ENCODE measurements at regions not wholly inside any gene's neighbourhood (a gene's known extent, or its start where the extent isn't known, plus 50 kb on each side); places are given as distances from the start of the nearest gene placed in this dataset.
"Not testable (repeated sequence)": the region's sequence is repeated elsewhere in the genome, so short reads cannot be mapped to it uniquely, and the experiment has no call there.

DNA sequence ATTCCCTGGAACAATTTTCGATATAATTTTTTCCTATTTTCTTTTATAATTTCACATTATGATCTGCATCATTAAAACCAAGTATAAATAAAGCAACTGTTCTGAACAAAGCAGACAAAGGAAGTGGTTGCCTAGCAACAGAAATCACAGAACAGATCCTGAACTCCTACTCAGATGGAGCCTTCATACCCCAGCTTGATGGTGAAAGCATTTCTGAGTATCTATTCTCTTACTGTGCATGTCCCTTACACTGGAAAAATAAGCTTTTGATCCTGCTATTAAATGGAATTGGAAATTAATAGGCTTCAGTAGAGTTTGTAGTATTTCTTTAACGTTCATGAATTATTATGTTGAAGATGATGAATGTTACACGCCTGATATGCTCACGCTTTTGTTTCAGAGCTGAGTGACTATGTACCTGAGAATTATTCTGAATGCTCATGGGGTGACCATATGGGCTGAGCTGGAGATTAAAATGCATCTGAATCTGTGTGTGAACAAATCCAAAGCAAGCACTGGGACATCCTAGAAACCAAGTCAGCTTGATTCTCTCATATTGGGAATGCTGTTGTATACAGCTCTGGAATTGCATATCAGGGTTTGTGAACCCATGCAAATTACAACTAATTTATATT lies 254.0 kb downstream of the KCNJ3 start:
- no peak overlapping the region for H3K4me3 Mint-ChIP-seq (ENCODE audit: unreplicated experiment)
- POLR2A ChIA-PET: no interaction called here
- no peaks in the 10 kb centered on the region for H3K36me3 Mint-ChIP-seq (ENCODE audit: insufficient read depth, unreplicated experiment)
- H3K27me3 Mint-ChIP-seq (ENCODE audit: insufficient read depth, unreplicated experiment): no peaks in the 10 kb centered on the region
- TF ChIP-seq, protein P1, sequence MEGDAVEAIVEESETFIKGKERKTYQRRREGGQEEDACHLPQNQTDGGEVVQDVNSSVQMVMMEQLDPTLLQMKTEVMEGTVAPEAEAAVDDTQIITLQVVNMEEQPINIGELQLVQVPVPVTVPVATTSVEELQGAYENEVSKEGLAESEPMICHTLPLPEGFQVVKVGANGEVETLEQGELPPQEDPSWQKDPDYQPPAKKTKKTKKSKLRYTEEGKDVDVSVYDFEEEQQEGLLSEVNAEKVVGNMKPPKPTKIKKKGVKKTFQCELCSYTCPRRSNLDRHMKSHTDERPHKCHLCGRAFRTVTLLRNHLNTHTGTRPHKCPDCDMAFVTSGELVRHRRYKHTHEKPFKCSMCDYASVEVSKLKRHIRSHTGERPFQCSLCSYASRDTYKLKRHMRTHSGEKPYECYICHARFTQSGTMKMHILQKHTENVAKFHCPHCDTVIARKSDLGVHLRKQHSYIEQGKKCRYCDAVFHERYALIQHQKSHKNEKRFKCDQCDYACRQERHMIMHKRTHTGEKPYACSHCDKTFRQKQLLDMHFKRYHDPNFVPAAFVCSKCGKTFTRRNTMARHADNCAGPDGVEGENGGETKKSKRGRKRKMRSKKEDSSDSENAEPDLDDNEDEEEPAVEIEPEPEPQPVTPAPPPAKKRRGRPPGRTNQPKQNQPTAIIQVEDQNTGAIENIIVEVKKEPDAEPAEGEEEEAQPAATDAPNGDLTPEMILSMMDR (IDR thresholded peaks at IDR 0.05; ENCODE audit: unreplicated experiment): no peak
- CTCF ChIA-PET: no interaction called here
- intact Hi-C loops (cut with micrococcal nuclease): no loop called here
- no peak overlapping the region for H3K27ac Mint-ChIP-seq (ENCODE audit: low read depth, unreplicated experiment)
- H3K9me3 Mint-ChIP-seq (ENCODE audit: unreplicated experiment): no peaks in the 10 kb centered on the region
- no peak for DNase-seq (ENCODE audit: unreplicated experiment)
- no peaks in the 10 kb centered on the region for H3K4me1 Mint-ChIP-seq (ENCODE audit: insufficient read depth, unreplicated experiment)
- BruUV-seq (replicated peaks): no TSS peak

- BruUV-seq (replicated peaks); H3K4me3 Mint-ChIP-seq (ENCODE audit: unreplicated experiment); DNase-seq (ENCODE audit: unreplicated experiment); H3K4me1 Mint-ChIP-seq (ENCODE audit: insufficient read depth, unreplicated experiment); CTCF ChIA-PET; POLR2A ChIA-PET; H3K9me3 Mint-ChIP-seq (ENCODE audit: unreplicated experiment); H3K36me3 Mint-ChIP-seq (ENCODE audit: insufficient read depth, unreplicated experiment); intact Hi-C loops (cut with micrococcal nuclease); H3K27ac Mint-ChIP-seq (ENCODE audit: low read depth, unreplicated experiment): not testable (repeated sequence)
- H3K27me3 Mint-ChIP-seq (ENCODE audit: insufficient read depth, unreplicated experiment): peaks cover 22% of the 10 kb centered on the region
These were observed 248.9 kb downstream of the KCNJ3 start for GRCh38 chr2:154947416-154947815.

GRCh38 chr2:154945984-154946383 lies 247.5 kb downstream of the KCNJ3 start:
- ChIA-PET CTCF (no interaction called here), POLR2A (no interaction called here)
- TF ChIP-seq, protein P1 (IDR thresholded peaks at IDR 0.05; ENCODE audit: unreplicated experiment): no peak
- Mint-ChIP-seq H3K36me3 (ENCODE audit: insufficient read depth, unreplicated experiment) (no peaks in the 10 kb centered on the region), H3K27ac (ENCODE audit: low read depth, unreplicated experiment) (no peak overlapping the region), H3K27me3 (ENCODE audit: insufficient read depth, unreplicated experiment) (peaks cover 22% of the 10 kb centered on the region), H3K4me1 (ENCODE audit: insufficient read depth, unreplicated experiment) (no peaks in the 10 kb centered on the region), H3K4me3 (ENCODE audit: unreplicated experiment) (no peak overlapping the region), H3K9me3 (ENCODE audit: unreplicated experiment) (no peaks in the 10 kb centered on the region)
- DNase-seq (ENCODE audit: unreplicated experiment): no peak
- no TSS peak for BruUV-seq (replicated peaks)
- intact Hi-C loops (cut with micrococcal nuclease): no loop called here

DNA sequence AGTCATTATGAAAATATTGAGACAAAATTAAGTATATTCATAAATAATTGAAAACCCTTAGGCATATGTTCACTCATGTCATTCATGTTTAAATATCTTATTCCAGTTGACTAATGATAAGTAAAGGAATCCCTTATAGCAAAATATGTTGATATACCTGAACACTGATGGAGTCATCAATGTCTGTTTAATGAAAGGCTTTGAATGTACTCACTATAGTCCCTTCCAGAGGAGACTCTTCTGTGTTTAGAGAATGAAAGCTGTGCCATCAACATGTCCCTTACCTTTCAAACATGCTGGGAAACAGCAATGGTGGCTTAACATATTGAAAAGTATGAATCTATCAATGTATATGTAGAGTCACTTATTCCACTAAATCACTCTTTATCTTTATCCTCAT lies 242.9 kb downstream of the KCNJ3 start:
- POLR2A ChIA-PET: no interaction called here
- BruUV-seq (replicated peaks): no TSS peak

More for the DNA sequence above, 242.9 kb downstream of the KCNJ3 start:
- intact Hi-C loops (cut with micrococcal nuclease): no loop called here
- Mint-ChIP-seq H3K27me3 (ENCODE audit: insufficient read depth, unreplicated experiment) (peaks cover 34% of the 10 kb centered on the region), H3K4me1 (ENCODE audit: insufficient read depth, unreplicated experiment) (no peaks in the 10 kb centered on the region), H3K27ac (ENCODE audit: low read depth, unreplicated experiment) (no peak overlapping the region), H3K9me3 (ENCODE audit: unreplicated experiment) (no peaks in the 10 kb centered on the region), H3K36me3 (ENCODE audit: insufficient read depth, unreplicated experiment) (no peaks in the 10 kb centered on the region), H3K4me3 (ENCODE audit: unreplicated experiment) (no peak overlapping the region)
- CTCF ChIA-PET: no interaction called here
- TF ChIP-seq, protein P1 (IDR thresholded peaks at IDR 0.05; ENCODE audit: unreplicated experiment): no peak
- no peak for DNase-seq (ENCODE audit: unreplicated experiment)

Measured in MCF 10A (cell line).